Spleen (tissue), 11 donors: ENCODE measurements at regions not wholly inside any gene's neighbourhood (a gene's known extent, or its start where the extent isn't known, plus 50 kb on each side); places are given as distances from the start of the nearest gene placed in this dataset.

Source experiments
- DNase-seq: peaks from one replicate; pipeline ENCODE4 v3.0.0-alpha.2; 2020
- H3K27ac ChIP-seq, 8 donors: fragments of 200-600 bp; sonication (generic) in 7 of 8; 1 replicate in 4 of 8; 2 replicates in 4 of 8; pipeline versions ENCODE4 v1.5.0 to v1.8.0; 2016 to 2021; ENCODE audit warnings: inconsistent platforms in 4 of 8, mild to moderate bottlenecking in 4 of 8, moderate library complexity in 1 of 8
- H3K27me3 ChIP-seq, 7 donors: fragments of 200-600 bp; sonication (generic) in 6 of 7; replicated peaks in 1 of 7; 1 replicate in 4 of 7; 2 replicates in 3 of 7; pipeline versions ENCODE4 v1.5.0 to v1.8.0; 2016 to 2021; ENCODE audit warnings: inconsistent platforms in 3 of 7, mild to moderate bottlenecking in 1 of 7
- H3K36me3 ChIP-seq, 6 donors: fragments of 200-600 bp; sonication (generic) in 5 of 6; 1 replicate in 4 of 6; 2 replicates in 2 of 6; pipeline versions ENCODE4 v1.5.0 to v1.8.0; 2016 to 2021; ENCODE audit warnings: inconsistent platforms in 2 of 6
- H3K4me1 ChIP-seq, 6 donors: fragments of 200-600 bp; sonication (generic) in 5 of 6; 1 replicate in 3 of 6; 2 replicates in 3 of 6; pipeline versions ENCODE4 v1.5.0 to v1.8.0; 2016 to 2021; ENCODE audit warnings: inconsistent platforms in 3 of 6
- H3K4me3 ChIP-seq, 8 donors: fragments of 200-600 bp; sonication (generic) in 7 of 8; 1 replicate in 4 of 8; 2 replicates in 4 of 8; pipeline versions ENCODE4 v1.5.0 to v1.8.0; 2016 to 2021; ENCODE audit warnings: inconsistent platforms in 4 of 8, mild to moderate bottlenecking in 4 of 8, moderate library complexity in 2 of 8
- H3K9me3 ChIP-seq, 8 donors: fragments of 200-600 bp; sonication (generic) in 7 of 8; 1 replicate in 4 of 8; 2 replicates in 4 of 8; pipeline versions ENCODE4 v1.5.0 to v1.8.0; 2016 to 2021; ENCODE audit warnings: inconsistent platforms in 4 of 8
- CTCF ChIP-seq, 11 experiments: fragments of 200-600 bp in 7 of 11; fragments of 450-650 bp in 4 of 11; sonication (generic) in 4 of 11; IDR thresholded peaks in 8 of 11; conservative IDR thresholded peaks in 3 of 11; 1 replicate in 7 of 11; 2 replicates in 4 of 11; pipeline versions ENCODE4 v1.4.0 to v1.8.0; 2016 to 2021; ENCODE audit warnings: antibody characterized with exemption in 11 of 11, inconsistent platforms in 4 of 11, mild to moderate bottlenecking in 1 of 11
- POLR2A ChIP-seq, 3 donors: fragments of 450-650 bp; IDR thresholded peaks; one replicate each; pipeline ENCODE4 v1.5.1; 2017; ENCODE audit warnings: antibody characterized with exemption in 3 of 3, mild to moderate bottlenecking in 1 of 3
- POLR2AphosphoS5 ChIP-seq, 3 donors: sonication (generic); formaldehyde crosslinking; IDR thresholded peaks; one replicate each; pipeline ENCODE4 v1.5.1; 2017; ENCODE audit warnings: antibody characterized with exemption in 3 of 3
- WGBS, 5 donors: extraction: QIAGEN DNeasy Blood & Tissue Kit in 3 of 5; methylation state at CpG; one replicate each; pipeline versions ENCODE4 v1.1.5 to v1.1.7; 2013 to 2018; 5-methylcytosine and 5-hydroxymethylcytosine counted together
- intact Hi-C: fragments of 100-400 bp; cut with DNase I; formaldehyde crosslinking; loops from one replicate; pipeline ENCODE4 v1.15.0; 2023; ENCODE audit warnings: low total_unique reads
- donor health status: healthy with polysubstance abuse.
- donor health status: DM: no; HTN: no; CAD: no; lungs with moderate emphysema.
- donor health status: DM: no; HTN: no; CAD: no.
- donor health status: Bipolar disorder and iron deficiency.
- donor health status: healthy.
- donor health status: DM: no; HTN: no; CAD: no.
- donor health status: DM: yes; HTN: yes; CAD: no.

DNA sequence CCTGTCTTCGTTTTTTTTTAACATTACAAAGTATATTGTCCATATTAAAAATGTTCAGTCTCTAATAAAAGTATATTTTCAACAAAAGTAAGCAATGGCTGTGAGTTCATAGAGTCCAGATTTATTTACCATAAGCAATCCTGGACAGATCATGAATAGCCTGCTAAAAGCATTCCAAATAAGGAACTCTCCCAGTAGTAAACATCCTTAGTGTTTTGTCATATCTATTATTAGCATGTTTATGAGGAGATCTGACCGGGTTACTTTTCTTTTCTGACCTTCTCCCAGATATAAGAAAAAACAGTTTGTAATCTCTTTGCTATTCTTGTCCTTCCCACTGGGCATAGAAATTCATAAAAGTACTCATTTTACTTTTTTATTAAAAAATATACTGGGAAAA is 403.9 kb upstream of the ANO3 start:
- DNase-seq = no peak
- Histone ChIP-seq H3K4me3 (no peak overlapping the region), H3K27me3 (no peaks in the 10 kb centered on the region), H3K36me3 (no peaks in the 10 kb centered on the region), H3K4me1 (no peaks in the 10 kb centered on the region), H3K27ac (no peak overlapping the region), H3K9me3 (peaks cover 0 to 6% (median 0%) of the 10 kb centered on the region in 8 donors)
- TF ChIP-seq POLR2A (IDR thresholded peaks at IDR 0.05) (no peak), POLR2AphosphoS5 (IDR thresholded peaks at IDR 0.05) (no peak), CTCF (IDR thresholded peaks at IDR 0.05 in 8 of 11, conservative IDR thresholded peaks at IDR 0.05 in 3 of 11) (no peak)
- intact Hi-C loops = no loop called here
- WGBS, 5 donors = 22 to 36% (median 34%) methylated on average over 2 of the region's 2 CpGs

GRCh38 chr11:25938952-25939351 is 393.0 kb upstream of the ANO3 start:
- WGBS, 5 donors = 72 to 87% (median 76%) methylated on average over 1 of the region's 1 CpG
- no peak for DNase-seq
- TF ChIP-seq POLR2AphosphoS5 (IDR thresholded peaks at IDR 0.05) (no peak), POLR2A (IDR thresholded peaks at IDR 0.05) (no peak), CTCF (IDR thresholded peaks at IDR 0.05 in 8 of 11, conservative IDR thresholded peaks at IDR 0.05 in 3 of 11) (no peak)
- no peaks in the 10 kb centered on the region for H3K4me1 ChIP-seq
- no peaks in the 10 kb centered on the region for H3K36me3 ChIP-seq
- no peak overlapping the region for H3K4me3 ChIP-seq
- no peaks in the 10 kb centered on the region for H3K27me3 ChIP-seq
- H3K27ac ChIP-seq = no peak overlapping the region
- intact Hi-C loops = no loop called here
- H3K9me3 ChIP-seq = peaks cover 0 to 3% (median 0%) of the 10 kb centered on the region in 8 donors

- H3K9me3 ChIP-seq = peaks cover 0 to 3% (median 0%) of the 10 kb centered on the region in 8 donors
- no peak overlapping the region for H3K27ac ChIP-seq
- intact Hi-C loops = no loop called here
- WGBS, 5 donors = 88 to 94% (median 93%) methylated on average over 2 of the region's 2 CpGs
- H3K36me3 ChIP-seq = no peaks in the 10 kb centered on the region
- no peaks in the 10 kb centered on the region for H3K4me1 ChIP-seq
- no peaks in the 10 kb centered on the region for H3K27me3 ChIP-seq
- no peak for DNase-seq
- no peak overlapping the region for H3K4me3 ChIP-seq
- TF ChIP-seq POLR2A (IDR thresholded peaks at IDR 0.05) = no peak
- no peak for TF ChIP-seq POLR2AphosphoS5 (IDR thresholded peaks at IDR 0.05)
- no peak for TF ChIP-seq CTCF (IDR thresholded peaks at IDR 0.05 in 8 of 11, conservative IDR thresholded peaks at IDR 0.05 in 3 of 11)
These were observed 392.2 kb upstream of the ANO3 start for GRCh38 chr11:25939691-25940090.

DNA sequence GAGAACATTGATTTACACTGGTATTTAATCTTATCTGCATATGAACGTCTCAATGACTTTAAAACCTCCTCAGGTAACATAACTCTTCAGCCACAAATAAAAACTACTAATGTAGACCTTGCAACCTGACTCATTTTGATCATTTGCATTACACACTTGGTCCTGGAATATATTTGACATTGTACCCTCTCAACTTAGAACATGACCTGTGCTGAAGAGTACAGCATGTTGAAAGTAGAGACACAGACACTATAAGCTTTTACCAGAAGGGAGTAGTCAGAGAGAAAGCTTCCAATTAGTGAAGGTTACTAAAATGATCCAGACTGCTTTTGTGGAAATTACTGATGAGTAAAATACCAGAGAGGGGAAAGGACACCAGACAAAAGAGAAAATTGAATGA is 390.6 kb upstream of the ANO3 start:
- Histone ChIP-seq H3K4me3 (no peak overlapping the region), H3K27me3 (no peaks in the 10 kb centered on the region), H3K27ac (no peak overlapping the region), H3K9me3 (no peaks in the 10 kb centered on the region), H3K4me1 (no peaks in the 10 kb centered on the region), H3K36me3 (no peaks in the 10 kb centered on the region)
- WGBS, 5 donors = 53 to 77% (median 64%) methylated on average over 1 of the region's 1 CpG
- TF ChIP-seq POLR2A (IDR thresholded peaks at IDR 0.05) (no peak), CTCF (IDR thresholded peaks at IDR 0.05 in 8 of 11, conservative IDR thresholded peaks at IDR 0.05 in 3 of 11) (no peak), POLR2AphosphoS5 (IDR thresholded peaks at IDR 0.05) (no peak)
- intact Hi-C loops = no loop called here
- DNase-seq = no peak
